SK-N-SH (cell line): ENCODE measurements at regions not wholly inside any gene's neighbourhood (a gene's known extent, or its start where the extent isn't known, plus 50 kb on each side); places are given as distances from the start of the nearest gene placed in this dataset.
A peak's percentile ranks its signal among the peaks of the same experiment; 100 is the strongest.

ENCODE experiments used
- CTCF ChIA-PET: fragments of 300-600, 350-600 bp; formaldehyde crosslinking; extraction: SDS; loops from one replicate; lab custom pipeline; 2021; lab: Yijun Ruan, JAX
- POLR2A ChIA-PET: fragments of 350-600 bp; sonication (Branson Sonifier 250); formaldehyde crosslinking; extraction: SDS; loops from one replicate; lab custom pipeline; 2020; ENCODE audit warnings: antibody characterized with exemption, inconsistent platforms; lab: Yijun Ruan, JAX
- DNase-seq: peaks from one replicate; pipeline ENCODE4 v3.0.0; 2012
- H2AFZ ChIP-seq: fragments of 200-600 bp; sonication (generic); 2 replicates; pipeline ENCODE4 v1.8.1; 2016; ENCODE audit warnings: antibody characterized with exemption, mild to moderate bottlenecking, low read depth
- H3F3A ChIP-seq: fragments of 200-600 bp; sonication (generic); replicated peaks from 2 replicates; pipeline ENCODE3; 2016; ENCODE audit warnings: antibody characterized with exemption, mild to moderate bottlenecking; ENCODE audit not compliant: insufficient read depth
- H3K27ac ChIP-seq, 2 experiments: fragments of 200-500 bp in 1 of 2; fragments of 200-600 bp in 1 of 2; sonication (Bioruptor generic) in 1 of 2; sonication (generic), shearing (Covaris generic) in 1 of 2; 2 replicates each; pipeline versions ENCODE4 v1.5.1 to v1.6.1; 2014 to 2016; ENCODE audit warnings: low read depth in 2 of 2, inconsistent platforms in 1 of 2, low read length in 1 of 2, mild to moderate bottlenecking in 1 of 2, mixed read lengths in 1 of 2
- H3K27me3 ChIP-seq: fragments of 200-600 bp; sonication (generic), shearing (Covaris generic); 2 replicates; pipeline ENCODE4 v1.6.1; 2016; ENCODE audit warnings: mixed run types; ENCODE audit not compliant: insufficient read depth
- H3K36me3 ChIP-seq, 2 experiments: fragments of 200-500 bp in 1 of 2; fragments of 200-600 bp in 1 of 2; sonication (Bioruptor generic) in 1 of 2; sonication (generic) in 1 of 2; replicated peaks in 1 of 2; 2 replicates each; pipeline versions ENCODE3 to v1.5.1; 2014 to 2016; ENCODE audit warnings: low read length in 1 of 2, mild to moderate bottlenecking in 1 of 2; ENCODE audit not compliant: insufficient read depth in 2 of 2, control insufficient read depth in 1 of 2
- H3K4me1 ChIP-seq, 2 experiments: fragments of 200-500 bp in 1 of 2; fragments of 200-600 bp in 1 of 2; sonication (Bioruptor generic) in 1 of 2; sonication (generic), shearing (Covaris generic) in 1 of 2; 2 replicates each; pipeline versions ENCODE4 v1.5.1 to v1.6.1; 2014 to 2016; ENCODE audit warnings: low read depth in 1 of 2, low read length in 1 of 2, mixed run types in 1 of 2; ENCODE audit not compliant: insufficient read depth in 2 of 2, control insufficient read depth in 1 of 2
- H3K4me2 ChIP-seq: fragments of 200-600 bp; sonication (generic), shearing (Covaris generic); 2 replicates; pipeline ENCODE4 v1.6.1; 2017; ENCODE audit warnings: mixed run types
- H3K4me3 ChIP-seq, 2 experiments: fragments of 200-500 bp in 1 of 2; fragments of 200-600 bp in 1 of 2; sonication (Bioruptor generic) in 1 of 2; sonication (generic), shearing (Covaris generic) in 1 of 2; 2 replicates each; pipeline versions ENCODE4 v1.5.1 to v1.8.1; 2014 to 2016; ENCODE audit warnings: low read depth in 2 of 2, inconsistent platforms in 1 of 2, low read length in 1 of 2, mild to moderate bottlenecking in 1 of 2, mixed read lengths in 1 of 2, moderate library complexity in 1 of 2
- H3K79me2 ChIP-seq: fragments of 200-600 bp; sonication (generic); 2 replicates; pipeline ENCODE4 v1.8.1; 2017; ENCODE audit warnings: mild to moderate bottlenecking; ENCODE audit not compliant: insufficient read depth
- H3K9ac ChIP-seq: fragments of 200-600 bp; sonication (generic); 2 replicates; pipeline ENCODE4 v1.6.1; 2017; ENCODE audit warnings: mixed run types
- H3K9me2 ChIP-seq: fragments of 200-600 bp; sonication (generic); 2 replicates; pipeline ENCODE4 v1.6.1; 2017; ENCODE audit warnings: mixed run types
- H3K9me3 ChIP-seq: fragments of 200-600 bp; sonication (generic); 2 replicates; pipeline ENCODE4 v1.6.1; 2017; ENCODE audit warnings: mixed run types, mild to moderate bottlenecking, moderate library complexity
- H4K20me1 ChIP-seq: fragments of 200-600 bp; sonication (generic); 2 replicates; pipeline ENCODE4 v1.6.1; 2017; ENCODE audit warnings: mild to moderate bottlenecking, mixed run types; ENCODE audit not compliant: insufficient read depth
- CHD2 ChIP-seq: fragments of 150-350 bp; IDR thresholded peaks from 2 replicates; pipeline ENCODE4 v1.6.1; 2018; ENCODE audit warnings: low read length; ENCODE audit not compliant: partially characterized antibody
- ELF1 ChIP-seq: IDR thresholded peaks from 2 replicates; pipeline ENCODE4 v1.4.0; 2012
- EP300 ChIP-seq, 2 experiments: IDR thresholded peaks; 2 replicates each; pipeline versions ENCODE4 v1.4.0 to v1.6.1; 2012; ENCODE audit warnings: borderline replicate concordance in 1 of 2, low read depth in 1 of 2, low read length in 1 of 2
- EZH2phosphoT487 ChIP-seq: fragments of 200-600 bp; sonication (generic); IDR thresholded peaks from 2 replicates; pipeline ENCODE4 v1.6.1; 2017; ENCODE audit warnings: low read depth, mixed run types, mild to moderate bottlenecking, antibody characterized with exemption, moderate library complexity, borderline replicate concordance
- FOSL2 ChIP-seq: IDR thresholded peaks from 2 replicates; pipeline ENCODE4 v1.4.0; 2012; ENCODE audit warnings: low read depth, mild to moderate bottlenecking, moderate library complexity, borderline replicate concordance
- FOXM1 ChIP-seq: IDR thresholded peaks from 2 replicates; pipeline ENCODE4 v1.4.0; 2012; ENCODE audit warnings: low read depth, mild to moderate bottlenecking
- GABPA ChIP-seq: IDR thresholded peaks from 2 replicates; pipeline ENCODE4 v1.4.0; 2012; ENCODE audit warnings: low read depth, mild to moderate bottlenecking
- GATA2 ChIP-seq: sonication (generic); formaldehyde crosslinking; IDR thresholded peaks from 2 replicates; pipeline ENCODE4 v1.5.0; 2020; ENCODE audit warnings: mild to moderate bottlenecking, missing genetic modification reagents
- MEF2A ChIP-seq: IDR thresholded peaks from 2 replicates; pipeline ENCODE4 v1.4.0; 2012; ENCODE audit warnings: low read depth, borderline replicate concordance
- MXI1 ChIP-seq: IDR thresholded peaks from 2 replicates; pipeline ENCODE4 v1.6.1; 2012; ENCODE audit warnings: mild to moderate bottlenecking, low read depth, low read length, improper control_type of control experiment
- NFIC ChIP-seq: IDR thresholded peaks from 2 replicates; pipeline ENCODE4 v1.4.0; 2012; ENCODE audit warnings: borderline replicate concordance
- NRF1 ChIP-seq: IDR thresholded peaks from 2 replicates; pipeline ENCODE4 v1.6.1; 2012; ENCODE audit warnings: low read depth, mild to moderate bottlenecking, low read length
- POLR2AphosphoS5 ChIP-seq: IDR thresholded peaks from 2 replicates; pipeline ENCODE4 v1.6.1; 2012; ENCODE audit warnings: low read depth, low read length
- RAD21 ChIP-seq: IDR thresholded peaks from 2 replicates; pipeline ENCODE4 v1.6.1; 2012; ENCODE audit warnings: mild to moderate bottlenecking, low read length
- RCOR1 ChIP-seq: fragments of 150-350 bp; IDR thresholded peaks from 2 replicates; pipeline ENCODE4 v1.6.1; 2017; ENCODE audit warnings: antibody characterized with exemption, low read length
- RFX5 ChIP-seq: IDR thresholded peaks from 2 replicates; pipeline ENCODE4 v1.6.1; 2012; ENCODE audit warnings: mild to moderate bottlenecking, improper control_type of control experiment, low read length
- RXRA ChIP-seq: IDR thresholded peaks from 2 replicates; pipeline ENCODE4 v1.4.0; 2012; ENCODE audit warnings: low read depth, mild to moderate bottlenecking, borderline replicate concordance
- SIN3A ChIP-seq: IDR thresholded peaks from 2 replicates; pipeline ENCODE4 v1.6.1; 2012; ENCODE audit warnings: low read depth, mild to moderate bottlenecking, low read length, moderate library complexity, borderline replicate concordance
- SMC3 ChIP-seq: IDR thresholded peaks from 2 replicates; pipeline ENCODE4 v1.6.1; 2012; ENCODE audit warnings: low read depth, low read length, improper control_type of control experiment
- TAF1 ChIP-seq: IDR thresholded peaks from 2 replicates; pipeline ENCODE4 v1.6.1; 2012; ENCODE audit warnings: low read depth, mild to moderate bottlenecking, low read length, moderate library complexity, borderline replicate concordance
- TCF12 ChIP-seq: IDR thresholded peaks from 2 replicates; pipeline ENCODE4 v1.4.0; 2012
- TEAD4 ChIP-seq: IDR thresholded peaks from 2 replicates; pipeline ENCODE4 v1.4.0; 2012; ENCODE audit warnings: mild to moderate bottlenecking, borderline replicate concordance; ENCODE audit not compliant: insufficient read depth
- YY1 ChIP-seq: IDR thresholded peaks from 2 replicates; pipeline ENCODE4 v1.4.0; 2012; ENCODE audit warnings: low read depth, mild to moderate bottlenecking
- WGBS: methylation state at CpG from one replicate; pipeline ENCODE4 v1.1.6; 2017; ENCODE audit warnings: low lambda C conversion rate; 5-methylcytosine and 5-hydroxymethylcytosine counted together
- TF ChIP-seq, protein P1 (sequence below): fragments of 150-350 bp; IDR thresholded peaks from 2 replicates; pipeline ENCODE4 v1.6.1; 2016; ENCODE audit warnings: mild to moderate bottlenecking, low read depth, low read length
- TF ChIP-seq, protein P2 (sequence below): fragments of 150-350 bp; IDR thresholded peaks from 2 replicates; pipeline ENCODE4 v1.6.1; 2017; ENCODE audit warnings: antibody characterized with exemption, low read length, low read depth, borderline replicate concordance
- TF ChIP-seq, protein P3 (sequence below): IDR thresholded peaks from 2 replicates; pipeline ENCODE4 v1.4.0; 2012; ENCODE audit warnings: low read depth
- TF ChIP-seq, protein P4 (sequence below): IDR thresholded peaks from 2 replicates; pipeline ENCODE4 v1.6.1; 2012; ENCODE audit warnings: mild to moderate bottlenecking, low read depth, low read length, moderate library complexity
- TF ChIP-seq, protein P5 (sequence below): IDR thresholded peaks from 2 replicates; pipeline ENCODE4; 2012

DNA sequence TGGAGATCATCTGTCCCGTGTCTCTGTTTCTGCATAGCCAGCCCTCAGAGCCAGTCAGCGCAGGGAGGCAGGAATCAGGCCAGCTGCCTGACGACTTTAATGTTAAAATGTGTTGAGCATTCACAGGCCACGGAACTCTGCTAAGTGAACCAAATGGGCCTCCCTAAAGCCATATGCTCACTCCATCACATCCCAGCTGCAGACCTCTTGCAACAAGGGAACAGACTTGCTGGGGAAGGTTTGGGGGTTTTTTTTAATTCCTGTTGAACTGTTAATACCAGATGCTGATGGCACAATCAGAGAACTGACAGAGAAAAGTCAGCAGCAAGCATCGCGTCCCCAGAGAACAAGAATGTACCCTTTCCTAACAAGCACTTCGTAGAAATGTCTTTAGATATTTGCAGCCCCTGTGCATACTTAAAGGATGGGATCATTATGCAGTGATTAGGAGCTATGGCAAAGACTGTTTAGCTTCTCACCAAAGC is 900.4 kb upstream of the AUTS2 start:
- no peaks in the 10 kb centered on the region for H4K20me1 ChIP-seq
- H3K4me3 ChIP-seq = no peak overlapping the region
- peak overlapping the region; percentile 78; the same call in 1 of the 2 replicates for H3K9ac ChIP-seq
- H3K4me2 ChIP-seq = peak overlapping the region; percentile 63; the same call in 1 of the 2 replicates
- H2AFZ ChIP-seq = peak overlapping the region; percentile 36; the same call in 1 of the 2 replicates
- H3K27me3 ChIP-seq = no peaks in the 10 kb centered on the region
- no peaks in the 10 kb centered on the region for H3K36me3 ChIP-seq
- WGBS = 45% methylated on average over 6 of the region's 7 CpGs
- H3F3A ChIP-seq = peaks cover 45% of the 10 kb centered on the region
- peak; percentile 71 for DNase-seq
- ChIA-PET POLR2A (no interaction called here), CTCF (interaction anchor here (0.7 to 1.5 kb wide), 5 partner anchors 10 to 191 kb away, joined by 3 to 5 read pairs (median 3); no protein-coding TSS in a partner anchor)
- no peaks in the 10 kb centered on the region for H3K79me2 ChIP-seq
- no peaks in the 10 kb centered on the region for H3K9me3 ChIP-seq
- peaks cover 15 to 30% of the 10 kb centered on the region in 2 experiments; a peak in 3 of 4 replicates for H3K4me1 ChIP-seq
- H3K27ac ChIP-seq = peak overlapping the region; percentile 80 to 97
- no peaks in the 10 kb centered on the region for H3K9me2 ChIP-seq
- TF ChIP-seq, protein P1, sequence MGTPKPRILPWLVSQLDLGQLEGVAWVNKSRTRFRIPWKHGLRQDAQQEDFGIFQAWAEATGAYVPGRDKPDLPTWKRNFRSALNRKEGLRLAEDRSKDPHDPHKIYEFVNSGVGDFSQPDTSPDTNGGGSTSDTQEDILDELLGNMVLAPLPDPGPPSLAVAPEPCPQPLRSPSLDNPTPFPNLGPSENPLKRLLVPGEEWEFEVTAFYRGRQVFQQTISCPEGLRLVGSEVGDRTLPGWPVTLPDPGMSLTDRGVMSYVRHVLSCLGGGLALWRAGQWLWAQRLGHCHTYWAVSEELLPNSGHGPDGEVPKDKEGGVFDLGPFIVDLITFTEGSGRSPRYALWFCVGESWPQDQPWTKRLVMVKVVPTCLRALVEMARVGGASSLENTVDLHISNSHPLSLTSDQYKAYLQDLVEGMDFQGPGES = no peak
- TF ChIP-seq RAD21 = peak; percentile 47
- TF ChIP-seq FOXM1 = no peak
- TF ChIP-seq MEF2A = no peak
- no peak for TF ChIP-seq EZH2phosphoT487
- TF ChIP-seq GABPA = no peak
- TF ChIP-seq RCOR1 = peak; percentile 94
- TF ChIP-seq POLR2AphosphoS5 = no peak
- TF ChIP-seq GATA2 (CRISPR knock-in tag) = peak; percentile 56; the same call in 1 of the 2 replicates
- no peak for TF ChIP-seq RXRA
- no peak for TF ChIP-seq ELF1
- no peak for TF ChIP-seq YY1
- peak; percentile 39; the same call in 1 of the 2 replicates for TF ChIP-seq MXI1
- TF ChIP-seq, protein P2, sequence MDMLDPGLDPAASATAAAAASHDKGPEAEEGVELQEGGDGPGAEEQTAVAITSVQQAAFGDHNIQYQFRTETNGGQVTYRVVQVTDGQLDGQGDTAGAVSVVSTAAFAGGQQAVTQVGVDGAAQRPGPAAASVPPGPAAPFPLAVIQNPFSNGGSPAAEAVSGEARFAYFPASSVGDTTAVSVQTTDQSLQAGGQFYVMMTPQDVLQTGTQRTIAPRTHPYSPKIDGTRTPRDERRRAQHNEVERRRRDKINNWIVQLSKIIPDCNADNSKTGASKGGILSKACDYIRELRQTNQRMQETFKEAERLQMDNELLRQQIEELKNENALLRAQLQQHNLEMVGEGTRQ = no peak
- TF ChIP-seq, protein P3, sequence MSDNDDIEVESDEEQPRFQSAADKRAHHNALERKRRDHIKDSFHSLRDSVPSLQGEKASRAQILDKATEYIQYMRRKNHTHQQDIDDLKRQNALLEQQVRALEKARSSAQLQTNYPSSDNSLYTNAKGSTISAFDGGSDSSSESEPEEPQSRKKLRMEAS = no peak
- peak in 1 of 2 experiments; percentile 89; a peak in 2 of 4 replicates for TF ChIP-seq EP300 (IDR thresholded peaks at IDR 0.05; ENCODE audit: borderline replicate concordance in 1 of 2, low read depth in 1 of 2, low read length in 1 of 2)
- no peak for TF ChIP-seq SIN3A
- no peak for TF ChIP-seq TAF1
- no peak for TF ChIP-seq FOSL2
- no peak for TF ChIP-seq NRF1
- peak; percentile 29; the same call in 1 of the 2 replicates for TF ChIP-seq SMC3
- TF ChIP-seq TCF12 = peak; percentile 68
- TF ChIP-seq, protein P4, sequence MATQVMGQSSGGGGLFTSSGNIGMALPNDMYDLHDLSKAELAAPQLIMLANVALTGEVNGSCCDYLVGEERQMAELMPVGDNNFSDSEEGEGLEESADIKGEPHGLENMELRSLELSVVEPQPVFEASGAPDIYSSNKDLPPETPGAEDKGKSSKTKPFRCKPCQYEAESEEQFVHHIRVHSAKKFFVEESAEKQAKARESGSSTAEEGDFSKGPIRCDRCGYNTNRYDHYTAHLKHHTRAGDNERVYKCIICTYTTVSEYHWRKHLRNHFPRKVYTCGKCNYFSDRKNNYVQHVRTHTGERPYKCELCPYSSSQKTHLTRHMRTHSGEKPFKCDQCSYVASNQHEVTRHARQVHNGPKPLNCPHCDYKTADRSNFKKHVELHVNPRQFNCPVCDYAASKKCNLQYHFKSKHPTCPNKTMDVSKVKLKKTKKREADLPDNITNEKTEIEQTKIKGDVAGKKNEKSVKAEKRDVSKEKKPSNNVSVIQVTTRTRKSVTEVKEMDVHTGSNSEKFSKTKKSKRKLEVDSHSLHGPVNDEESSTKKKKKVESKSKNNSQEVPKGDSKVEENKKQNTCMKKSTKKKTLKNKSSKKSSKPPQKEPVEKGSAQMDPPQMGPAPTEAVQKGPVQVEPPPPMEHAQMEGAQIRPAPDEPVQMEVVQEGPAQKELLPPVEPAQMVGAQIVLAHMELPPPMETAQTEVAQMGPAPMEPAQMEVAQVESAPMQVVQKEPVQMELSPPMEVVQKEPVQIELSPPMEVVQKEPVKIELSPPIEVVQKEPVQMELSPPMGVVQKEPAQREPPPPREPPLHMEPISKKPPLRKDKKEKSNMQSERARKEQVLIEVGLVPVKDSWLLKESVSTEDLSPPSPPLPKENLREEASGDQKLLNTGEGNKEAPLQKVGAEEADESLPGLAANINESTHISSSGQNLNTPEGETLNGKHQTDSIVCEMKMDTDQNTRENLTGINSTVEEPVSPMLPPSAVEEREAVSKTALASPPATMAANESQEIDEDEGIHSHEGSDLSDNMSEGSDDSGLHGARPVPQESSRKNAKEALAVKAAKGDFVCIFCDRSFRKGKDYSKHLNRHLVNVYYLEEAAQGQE = no peak
- TF ChIP-seq NFIC = no peak
- TF ChIP-seq TEAD4 = no peak
- peak; percentile 83 for TF ChIP-seq CHD2
- TF ChIP-seq, protein P5, sequence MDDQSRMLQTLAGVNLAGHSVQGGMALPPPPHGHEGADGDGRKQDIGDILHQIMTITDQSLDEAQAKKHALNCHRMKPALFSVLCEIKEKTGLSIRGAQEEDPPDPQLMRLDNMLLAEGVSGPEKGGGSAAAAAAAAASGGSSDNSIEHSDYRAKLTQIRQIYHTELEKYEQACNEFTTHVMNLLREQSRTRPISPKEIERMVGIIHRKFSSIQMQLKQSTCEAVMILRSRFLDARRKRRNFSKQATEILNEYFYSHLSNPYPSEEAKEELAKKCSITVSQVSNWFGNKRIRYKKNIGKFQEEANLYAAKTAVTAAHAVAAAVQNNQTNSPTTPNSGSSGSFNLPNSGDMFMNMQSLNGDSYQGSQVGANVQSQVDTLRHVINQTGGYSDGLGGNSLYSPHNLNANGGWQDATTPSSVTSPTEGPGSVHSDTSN = 0 out of 2 replicates have a peak, but pooled peaks have one; percentile 2
- TF ChIP-seq RFX5 = no peak
